HG03280 (cell line): ENCODE measurements at regions not wholly inside any gene's neighbourhood (a gene's known extent, or its start where the extent isn't known, plus 50 kb on each side); places are given as distances from the start of the nearest gene placed in this dataset.
"Not testable (repeated sequence)": the region's sequence is repeated elsewhere in the genome, so short reads cannot be mapped to it uniquely, and the experiment has no call there.

ENCODE experiments used
- ATAC-seq: cut with Tn5 transposase; IDR thresholded peaks from one replicate; pipeline ENCODE4 v1.9.1; 2021; ENCODE audit warnings: mild to moderate bottlenecking, moderate library complexity; ENCODE audit not compliant: unreplicated experiment

DNA sequence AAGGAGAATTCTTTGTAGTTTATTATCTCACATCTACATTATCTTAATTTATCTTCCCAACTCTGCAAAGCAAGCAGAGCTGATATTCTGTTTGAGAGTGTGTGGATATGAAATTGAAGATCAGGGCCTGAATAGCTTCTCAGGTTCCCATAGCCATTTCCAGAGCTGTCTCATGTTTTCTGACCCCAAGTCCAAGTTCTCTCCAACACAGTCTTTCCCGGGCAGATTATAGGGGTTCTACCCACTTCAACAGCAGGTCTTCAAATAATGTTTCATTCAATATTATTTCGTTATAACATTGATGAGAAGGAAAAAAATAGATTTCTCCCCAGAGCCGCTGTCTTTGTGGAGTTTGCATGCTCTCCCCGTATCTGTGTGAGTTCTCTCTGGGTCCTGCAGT lies 234.9 kb downstream of the ENC1 start:
- no peak for ATAC-seq

DNA sequence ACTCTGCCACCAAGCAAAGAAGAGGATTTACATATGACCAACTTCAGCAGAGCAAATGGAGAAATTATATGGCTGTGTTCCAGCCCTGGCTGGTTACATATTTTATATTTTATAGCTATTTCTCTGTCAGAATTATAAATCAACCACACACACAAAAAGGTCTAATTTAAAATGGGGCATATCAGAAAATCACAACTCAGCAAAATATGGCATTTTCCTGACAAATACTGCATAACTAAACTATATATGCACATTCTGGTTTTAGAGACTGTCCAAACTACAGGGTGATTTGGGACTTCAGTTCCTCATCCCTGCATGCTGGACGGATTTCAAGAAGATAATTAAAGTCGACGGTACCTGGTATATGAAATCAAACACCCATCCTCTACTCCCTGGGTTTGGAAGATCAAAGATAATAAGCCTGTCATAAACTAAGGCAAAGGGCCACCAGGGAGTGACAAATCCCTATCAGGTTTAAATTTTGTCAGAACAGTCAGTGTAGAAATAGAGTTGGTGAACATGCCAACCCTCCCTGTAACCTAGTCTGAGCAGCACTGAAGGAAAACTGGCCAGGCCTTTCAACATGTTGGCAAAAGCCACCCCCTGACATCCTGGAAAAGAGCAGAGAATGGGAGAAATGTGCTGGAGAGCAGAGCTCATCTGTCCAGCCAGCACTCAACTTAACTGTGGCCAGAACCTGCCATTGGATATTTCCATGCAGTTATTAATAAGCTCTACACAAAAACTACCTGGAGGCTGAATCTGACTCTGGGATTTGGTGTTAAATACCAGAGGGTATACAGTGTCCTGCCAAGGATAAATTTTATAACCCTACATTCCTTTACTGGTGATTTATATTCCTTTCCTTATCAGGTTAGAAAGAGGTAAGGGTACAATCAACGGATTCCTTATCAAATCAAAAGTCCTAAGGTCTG lies 235.7 kb downstream of the ENC1 start:
- ATAC-seq: no peak

DNA sequence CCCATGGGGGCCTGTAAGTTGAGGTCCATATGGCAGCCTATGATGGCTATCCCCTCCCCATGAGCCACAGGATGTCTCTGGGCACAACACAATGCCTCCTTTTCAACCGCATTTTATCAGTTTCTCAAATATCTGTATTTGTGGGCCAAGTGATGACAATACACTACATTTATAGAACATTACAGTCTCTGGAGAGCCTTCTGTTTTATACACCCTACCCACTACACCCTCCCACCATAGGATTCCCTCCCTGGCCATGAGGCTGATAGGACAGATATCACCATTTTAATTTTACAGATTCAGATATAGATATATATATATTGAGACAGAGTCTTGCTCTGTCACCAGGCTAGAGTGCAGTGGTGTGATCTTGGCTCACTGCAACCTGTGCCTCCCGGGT lies 236.8 kb downstream of the ENC1 start:
- no peak for ATAC-seq

DNA sequence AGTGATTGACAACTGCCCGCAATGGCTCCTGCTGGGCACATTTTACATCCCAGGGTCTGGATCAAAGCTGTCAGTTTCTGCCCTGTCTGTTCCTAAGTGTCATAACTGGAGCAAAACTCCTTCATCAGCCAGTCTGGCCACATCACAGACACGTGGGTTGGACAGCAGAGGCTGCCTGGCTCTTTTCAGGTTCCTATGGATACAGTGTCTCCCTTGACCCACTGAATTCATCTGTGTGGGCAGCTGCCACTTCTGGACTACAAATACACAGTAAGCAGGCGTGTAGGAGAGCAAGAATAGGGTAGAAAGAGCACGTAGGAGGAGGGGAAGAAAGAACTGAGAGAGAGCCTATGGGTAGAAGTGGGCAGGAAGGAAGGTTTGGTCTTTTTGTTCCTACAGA lies 238.0 kb downstream of the ENC1 start:
- no peak for ATAC-seq

DNA sequence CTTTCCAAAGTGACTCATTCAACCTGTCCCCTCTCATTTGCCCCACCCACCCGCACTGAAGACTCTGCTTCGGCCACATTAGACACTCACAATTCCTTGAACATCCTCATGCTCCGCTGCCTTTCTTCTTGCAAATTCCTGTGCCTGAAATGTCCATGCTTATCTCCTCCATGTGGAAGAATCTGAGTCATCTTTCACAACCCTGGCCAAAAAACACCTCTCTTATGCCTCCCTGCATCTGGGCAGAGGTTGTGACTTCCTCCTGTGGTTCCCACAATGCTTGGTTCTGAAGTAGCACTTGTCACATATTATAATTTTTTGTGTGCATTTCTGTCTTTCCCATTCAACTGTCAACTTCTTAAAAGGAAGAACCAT lies 238.6 kb downstream of the ENC1 start:
- ATAC-seq: no peak

DNA sequence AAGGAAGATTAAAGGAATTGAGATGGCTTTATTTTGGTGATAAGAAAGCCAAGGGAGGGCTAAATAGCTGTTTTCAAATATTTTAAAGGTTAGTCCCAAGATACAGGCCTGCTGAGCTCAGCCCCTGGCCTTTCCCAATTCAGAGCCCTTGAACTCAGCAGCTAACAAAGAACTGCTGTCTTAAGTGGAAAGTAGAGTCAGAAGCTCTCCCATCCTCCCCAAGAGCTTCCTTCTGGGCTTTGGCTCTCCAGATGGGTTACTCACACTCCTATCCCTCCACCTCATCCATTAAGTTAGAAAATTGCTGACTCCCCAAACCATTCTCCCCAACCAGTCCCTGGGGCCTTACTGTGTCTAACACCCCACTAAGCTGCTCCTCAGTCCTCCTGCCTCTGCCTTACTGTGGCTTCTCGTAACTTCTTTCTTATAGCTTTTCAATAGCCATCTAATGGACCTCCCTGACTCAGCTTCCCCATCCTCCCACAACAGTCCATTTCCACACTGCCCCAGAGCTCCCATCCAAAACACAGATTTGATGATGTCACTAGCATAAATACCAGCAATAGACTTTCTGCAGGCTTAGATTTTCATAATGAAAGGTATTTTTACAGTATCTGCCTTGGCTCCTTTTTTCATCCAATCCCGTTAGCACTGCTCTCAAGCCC lies 239.1 kb downstream of the ENC1 start:
- no peak for ATAC-seq

DNA sequence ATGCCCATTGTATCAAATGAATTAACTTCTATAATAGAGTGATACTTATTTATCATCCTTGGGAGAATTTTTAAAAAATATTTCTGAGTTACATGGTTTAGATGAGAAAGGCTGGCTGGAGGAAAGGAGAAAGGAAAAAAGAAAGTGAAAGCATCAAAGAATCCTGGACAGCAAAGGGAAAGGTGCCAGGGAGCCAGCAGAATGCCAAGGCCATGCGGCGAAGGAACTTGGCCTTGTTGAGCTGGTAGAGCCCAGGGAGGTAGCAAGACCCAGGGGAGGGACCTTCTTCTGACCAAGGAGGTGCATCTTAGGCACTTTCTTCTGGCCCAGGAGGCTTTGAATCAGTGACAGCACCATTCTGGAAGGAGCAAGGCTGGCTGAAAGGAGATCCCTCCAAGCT lies 240.5 kb downstream of the ENC1 start:
- no peak for ATAC-seq

DNA sequence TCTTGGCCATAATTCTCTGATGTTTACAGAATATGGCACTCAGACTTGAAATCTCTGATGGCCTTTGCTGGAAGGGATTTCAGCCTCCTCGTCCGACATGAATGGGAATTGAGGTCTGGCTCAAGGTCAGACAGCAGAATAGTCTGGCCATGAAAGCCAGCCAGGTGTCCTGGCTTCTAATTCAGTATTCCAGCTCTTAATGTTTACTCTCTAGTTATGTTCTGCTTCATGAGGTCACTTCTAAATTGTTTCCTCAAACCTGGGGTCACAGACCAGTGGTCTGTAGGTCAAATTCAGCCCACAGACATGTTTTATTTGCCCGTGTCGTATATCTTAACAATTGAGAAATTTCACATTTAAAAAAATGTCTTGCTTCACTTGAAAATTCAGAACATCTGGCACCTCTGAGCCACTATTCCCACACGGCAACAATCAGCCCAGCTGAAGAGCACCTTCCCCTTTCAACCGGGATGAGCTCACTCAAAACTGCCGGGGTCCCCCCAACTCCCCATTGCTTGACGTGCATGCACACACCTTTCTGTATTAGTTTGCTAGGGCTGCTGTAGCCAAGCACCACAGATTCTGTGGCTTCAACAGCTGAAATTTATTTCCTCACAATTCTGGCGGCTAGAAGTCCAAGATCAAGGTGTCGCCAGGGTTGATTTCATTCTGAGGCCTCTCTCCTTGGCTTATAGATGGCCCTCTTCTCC lies 243.5 kb downstream of the ENC1 start:
- ATAC-seq: no peak

DNA sequence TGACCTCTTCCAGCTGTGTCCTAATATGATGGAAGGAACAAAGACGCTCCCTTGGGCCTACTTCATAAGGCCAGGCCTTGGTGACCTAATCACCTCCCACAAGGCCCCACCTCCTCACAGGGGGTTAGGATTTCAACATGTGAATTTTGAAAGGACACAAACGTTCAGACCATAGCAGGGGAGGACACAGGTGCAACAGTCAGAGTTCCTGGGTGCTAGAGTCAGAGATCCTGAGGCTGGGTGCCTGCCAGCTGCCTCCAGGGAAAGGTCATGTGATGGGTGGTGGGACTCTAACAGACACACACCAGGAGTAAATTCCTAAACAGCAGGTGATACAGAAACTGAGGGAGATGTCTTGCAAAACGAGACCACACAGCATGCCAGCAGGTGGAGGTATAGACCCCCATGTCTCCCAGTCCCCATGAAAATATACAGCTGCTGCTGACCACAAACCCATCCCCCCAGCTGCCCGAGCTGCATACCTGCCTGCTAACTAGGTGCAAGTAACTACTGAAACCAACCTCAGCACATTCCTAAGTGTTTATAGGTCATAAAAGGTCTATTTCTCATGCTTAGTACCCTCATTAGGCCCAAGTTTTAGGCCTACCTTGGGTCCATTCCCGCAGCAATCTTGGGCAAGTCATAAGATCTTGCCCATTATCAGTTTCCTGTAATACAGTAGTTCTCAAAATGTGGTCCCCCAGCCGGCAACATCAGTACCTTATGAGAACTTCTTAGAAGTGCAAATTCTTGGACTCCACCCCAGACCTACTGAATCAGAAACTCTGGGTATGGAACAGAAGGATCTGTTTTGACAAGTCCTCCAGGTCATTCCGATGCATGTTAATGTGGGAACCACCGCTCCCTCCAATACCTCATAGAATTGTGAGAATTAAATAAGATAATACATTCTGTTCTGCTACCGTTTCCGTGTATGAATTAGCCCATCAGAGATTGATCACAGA lies 245.3 kb downstream of the ENC1 start:
- ATAC-seq: no peak

DNA sequence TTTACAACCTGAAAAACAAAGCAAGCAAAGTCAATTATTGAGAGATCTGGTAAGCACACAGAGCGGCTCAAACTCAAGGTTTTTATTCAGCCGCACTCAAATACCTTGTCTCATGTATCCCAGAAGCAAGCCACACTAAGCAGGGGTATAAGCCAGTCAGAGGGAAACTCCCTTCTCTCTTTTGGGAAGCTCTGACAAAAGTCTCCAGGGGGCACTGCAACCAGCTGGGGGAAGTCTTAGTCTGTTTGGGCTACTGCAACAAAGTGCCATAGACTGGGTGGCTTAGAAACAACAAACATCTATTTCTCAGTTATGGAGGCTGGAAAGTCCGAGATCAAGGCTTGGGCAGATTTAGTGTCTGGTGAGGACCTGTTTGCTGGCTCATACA lies 246.0 kb downstream of the ENC1 start:
- no peak for ATAC-seq

DNA sequence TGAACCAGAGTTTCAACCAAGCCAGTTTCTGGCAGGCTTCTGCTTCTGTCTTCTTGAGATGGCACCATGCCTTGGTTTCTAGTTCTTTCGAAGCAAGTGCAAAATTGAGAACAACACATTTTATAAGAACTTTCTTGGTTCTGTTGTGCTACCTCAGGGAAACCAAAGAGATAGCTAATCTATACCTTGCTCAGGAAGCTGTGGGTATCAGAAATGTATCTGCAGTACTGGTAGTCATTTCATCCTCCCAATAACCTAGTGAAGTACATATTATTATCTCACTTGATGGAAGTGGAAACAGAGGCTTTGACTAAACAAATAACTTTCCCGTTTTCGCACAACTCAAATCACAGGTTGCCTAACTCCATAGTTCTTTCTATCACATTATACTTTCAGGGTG lies 246.6 kb downstream of the ENC1 start:
- no peak for ATAC-seq

DNA sequence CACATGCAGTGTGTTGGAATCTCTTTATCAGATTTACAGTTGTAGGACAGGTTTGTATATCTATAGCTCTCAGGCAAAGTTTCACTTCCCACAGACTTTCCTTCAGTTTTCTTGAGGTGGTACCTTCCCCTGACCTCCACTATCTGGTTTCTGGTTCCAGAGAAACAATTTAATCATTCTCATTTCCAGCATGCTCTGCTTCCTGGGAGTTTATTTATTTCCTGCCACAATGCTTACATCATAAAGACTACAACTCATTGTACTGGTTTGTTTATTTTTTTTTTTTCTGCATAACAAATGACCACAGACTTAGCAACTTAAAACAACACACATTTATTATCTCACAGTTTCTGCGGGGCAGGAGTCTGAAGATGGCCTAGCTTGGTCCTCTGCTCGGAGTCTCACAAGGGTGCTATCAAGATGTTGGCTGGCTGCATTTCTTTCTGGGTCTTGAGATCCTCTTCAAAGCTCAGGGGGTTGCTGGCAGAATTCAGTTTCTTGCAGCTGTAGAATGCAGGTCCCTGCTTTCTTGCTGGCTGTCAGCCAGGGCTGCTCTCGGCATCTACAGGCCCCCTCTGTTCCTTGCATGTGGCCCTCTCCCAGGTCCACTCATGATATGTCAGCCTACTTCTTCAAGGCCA lies 247.7 kb downstream of the ENC1 start:
- no peak for ATAC-seq

DNA sequence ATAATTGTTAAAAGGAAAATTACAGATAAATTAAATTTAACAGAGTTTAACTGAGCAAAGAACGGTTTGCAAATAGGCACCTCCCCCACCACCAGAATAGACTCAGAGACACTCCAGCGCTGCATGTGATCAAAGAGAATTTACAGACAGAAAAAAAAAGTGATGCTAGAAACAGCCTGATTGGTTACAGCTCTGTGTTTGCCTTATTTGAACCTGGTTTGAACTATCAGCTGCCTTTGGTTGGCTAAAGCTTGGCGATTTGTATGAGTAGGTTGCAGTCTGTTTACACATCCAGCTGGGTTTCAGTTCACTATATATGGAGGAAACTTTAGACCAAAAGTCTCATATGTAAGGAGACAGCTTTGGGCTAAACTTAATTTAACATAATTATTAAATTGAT lies 249.1 kb downstream of the ENC1 start:
- no peak for ATAC-seq

DNA sequence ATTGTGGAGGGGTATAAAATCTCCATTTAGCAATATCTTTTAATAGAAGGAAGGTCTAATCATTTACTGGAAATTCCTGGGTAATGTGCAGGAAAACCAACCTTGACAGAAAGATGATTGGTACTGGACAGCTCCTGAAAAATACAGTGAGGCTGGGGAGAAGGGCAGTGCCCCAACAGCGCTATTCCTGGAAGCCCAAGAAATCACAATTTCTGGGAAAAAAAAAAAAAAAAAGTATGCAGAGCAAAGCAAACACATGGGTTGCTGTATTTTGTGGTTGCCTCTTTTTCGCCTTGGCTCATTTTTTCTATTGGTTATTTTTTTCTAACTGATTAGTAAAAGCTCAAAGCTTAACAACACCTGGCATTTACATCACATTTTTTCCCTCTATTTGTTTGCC lies 249.7 kb downstream of the ENC1 start:
- ATAC-seq: no peak

DNA sequence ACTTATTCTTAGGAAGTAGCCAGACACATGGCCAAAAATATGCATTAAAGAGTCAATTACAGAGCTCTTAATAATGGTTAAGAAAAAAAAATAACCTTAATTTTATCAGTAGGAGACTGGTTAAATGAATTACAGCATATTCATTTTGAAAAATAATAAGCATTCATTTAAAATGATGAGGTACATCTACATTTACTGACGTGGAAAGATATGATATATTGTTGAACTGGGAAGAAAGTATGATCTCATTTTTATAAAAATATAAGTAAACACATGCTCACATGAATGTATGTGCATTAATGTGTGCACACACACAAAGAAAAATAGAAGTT lies 250.3 kb downstream of the ENC1 start:
- ATAC-seq: no peak

DNA sequence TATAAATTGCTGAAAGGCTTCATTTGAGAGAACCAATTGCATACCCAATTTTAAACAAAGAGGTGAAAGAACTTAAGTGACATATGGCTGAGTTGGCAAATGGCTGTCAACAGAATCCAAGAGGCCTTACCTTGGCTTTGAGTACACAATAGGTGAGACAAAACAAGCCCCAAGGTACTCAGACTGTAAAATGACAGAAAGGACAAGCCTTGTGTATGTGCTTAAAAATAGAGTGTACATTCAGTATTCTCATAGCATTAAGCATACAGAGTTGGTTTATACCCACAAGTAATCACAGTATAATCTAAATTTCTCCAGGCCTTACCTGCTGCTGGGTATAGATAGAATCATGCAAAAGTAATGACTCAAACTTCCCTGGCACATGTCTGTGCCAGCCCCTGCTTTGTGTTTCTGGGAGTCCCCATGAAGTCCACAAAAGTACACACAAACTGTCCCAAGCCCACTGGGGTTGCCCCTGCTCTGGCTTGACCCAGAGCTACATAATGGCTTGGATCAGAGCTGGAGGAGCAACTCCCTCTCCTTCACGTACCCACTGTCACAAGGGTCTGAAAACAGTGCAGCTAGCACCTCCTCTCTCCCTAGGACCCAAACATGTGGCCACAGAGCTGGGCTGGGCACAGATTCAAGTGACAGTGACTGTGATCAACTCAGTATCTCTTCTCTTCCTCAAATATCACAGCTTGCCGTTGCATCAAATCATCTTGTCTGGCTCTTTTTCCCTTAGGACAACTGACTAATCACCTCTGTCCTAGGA lies 250.8 kb downstream of the ENC1 start:
- ATAC-seq: no peak

DNA sequence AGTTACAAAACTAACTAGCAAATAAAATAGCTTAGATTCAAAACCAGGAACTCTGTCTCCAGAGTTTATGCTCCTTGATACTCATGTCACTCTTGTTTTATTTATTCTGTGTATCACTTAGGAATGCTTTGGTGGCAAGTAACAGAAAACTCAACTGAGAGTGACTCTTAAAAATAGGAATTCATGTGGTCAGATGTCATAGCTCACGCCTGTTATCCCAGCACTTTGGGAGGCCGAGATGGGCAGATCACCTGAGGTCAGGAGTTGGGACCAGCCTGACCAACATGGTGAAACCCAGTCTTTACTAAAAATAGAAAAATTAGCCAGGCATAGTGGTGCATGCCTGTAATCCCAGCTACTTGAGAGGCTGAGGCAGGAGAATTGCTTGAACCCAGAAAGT lies 252.1 kb downstream of the ENC1 start:
- not testable (repeated sequence) for ATAC-seq

DNA sequence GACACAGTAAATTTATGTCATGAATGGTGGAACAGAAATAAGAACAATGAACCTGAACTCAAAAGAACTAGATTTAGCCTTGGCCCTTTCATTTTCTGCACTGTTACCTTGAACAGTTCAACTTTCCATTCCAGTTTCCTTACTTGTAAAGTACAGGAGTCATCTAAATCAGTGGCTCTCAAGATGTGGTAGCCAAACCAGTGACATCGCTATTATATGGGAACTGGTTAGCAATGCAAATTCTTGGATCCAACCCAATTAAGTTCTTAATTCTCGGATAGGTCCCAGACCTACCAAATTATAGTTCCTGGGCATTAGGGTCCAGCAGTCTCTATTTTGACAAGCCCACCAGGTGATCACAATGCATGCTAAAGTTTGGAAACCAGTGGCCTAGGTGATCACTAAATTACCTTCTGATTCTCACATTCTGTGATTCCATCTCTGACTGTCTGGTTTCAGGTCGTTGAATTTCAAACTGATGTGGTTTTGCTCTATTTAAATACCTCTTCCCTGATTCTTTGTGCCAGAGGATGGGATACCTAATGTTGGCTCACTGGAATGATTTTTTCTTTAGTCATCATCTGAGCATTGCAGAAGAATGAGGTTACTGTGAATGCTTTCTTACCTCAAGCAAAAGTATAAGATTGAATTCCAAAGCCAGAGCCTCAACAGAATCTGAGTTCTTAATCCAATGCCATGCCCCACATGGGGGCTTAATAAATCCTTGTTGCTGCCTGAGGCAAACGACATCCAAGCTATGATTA lies 253.8 kb downstream of the ENC1 start:
- no peak for ATAC-seq

DNA sequence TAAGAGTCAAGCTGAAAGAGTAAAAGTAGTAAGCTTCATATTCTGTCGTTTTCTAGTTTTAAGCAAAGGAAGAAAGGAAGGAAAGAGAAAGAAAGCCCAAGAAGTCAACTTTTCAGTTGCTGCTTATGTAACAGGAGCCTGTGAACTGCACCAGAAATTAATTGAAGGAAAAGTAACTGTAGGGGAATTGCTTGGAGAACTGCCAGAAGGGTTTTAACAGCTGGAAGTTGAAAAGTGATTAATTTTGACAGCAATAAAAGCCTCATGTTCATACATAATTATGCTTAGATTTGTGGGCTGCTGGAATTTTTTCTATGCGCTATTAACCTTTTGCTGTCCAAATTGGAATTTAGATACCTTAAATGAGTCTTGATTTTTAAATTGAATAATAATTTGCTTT lies 255.7 kb downstream of the ENC1 start:
- no peak for ATAC-seq
